ENCODE measurements at regions not wholly inside any gene's neighbourhood (a gene's known extent, or its start where the extent isn't known, plus 50 kb on each side); places are given as distances from the start of the nearest gene placed in this dataset.

DNA sequence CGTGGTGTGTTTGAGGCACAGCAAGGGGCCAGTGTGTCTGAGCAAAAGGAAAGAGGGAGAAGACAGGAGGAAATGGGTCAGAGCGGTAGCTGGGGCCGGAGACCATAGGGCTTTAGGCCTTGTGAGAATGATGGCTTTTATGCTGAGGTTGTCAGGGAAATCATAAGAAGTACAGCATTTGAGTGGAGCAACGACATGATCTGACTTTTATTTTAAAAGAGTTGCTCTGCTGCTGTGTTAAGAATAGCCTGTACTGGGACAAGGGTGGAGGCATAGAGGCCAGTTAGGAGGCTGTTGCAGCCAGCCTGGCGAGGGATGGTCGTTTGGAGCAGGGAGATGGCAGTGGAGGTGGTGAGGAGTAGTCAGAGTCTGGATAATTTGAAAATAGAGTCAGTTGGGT is 174.3 kb downstream of the SNX10 start:
- TF ChIP-seq, protein P1, sequence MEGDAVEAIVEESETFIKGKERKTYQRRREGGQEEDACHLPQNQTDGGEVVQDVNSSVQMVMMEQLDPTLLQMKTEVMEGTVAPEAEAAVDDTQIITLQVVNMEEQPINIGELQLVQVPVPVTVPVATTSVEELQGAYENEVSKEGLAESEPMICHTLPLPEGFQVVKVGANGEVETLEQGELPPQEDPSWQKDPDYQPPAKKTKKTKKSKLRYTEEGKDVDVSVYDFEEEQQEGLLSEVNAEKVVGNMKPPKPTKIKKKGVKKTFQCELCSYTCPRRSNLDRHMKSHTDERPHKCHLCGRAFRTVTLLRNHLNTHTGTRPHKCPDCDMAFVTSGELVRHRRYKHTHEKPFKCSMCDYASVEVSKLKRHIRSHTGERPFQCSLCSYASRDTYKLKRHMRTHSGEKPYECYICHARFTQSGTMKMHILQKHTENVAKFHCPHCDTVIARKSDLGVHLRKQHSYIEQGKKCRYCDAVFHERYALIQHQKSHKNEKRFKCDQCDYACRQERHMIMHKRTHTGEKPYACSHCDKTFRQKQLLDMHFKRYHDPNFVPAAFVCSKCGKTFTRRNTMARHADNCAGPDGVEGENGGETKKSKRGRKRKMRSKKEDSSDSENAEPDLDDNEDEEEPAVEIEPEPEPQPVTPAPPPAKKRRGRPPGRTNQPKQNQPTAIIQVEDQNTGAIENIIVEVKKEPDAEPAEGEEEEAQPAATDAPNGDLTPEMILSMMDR (conservative IDR thresholded peaks at IDR 0.05) = no peak
- no peak for TF ChIP-seq EZH2 (IDR thresholded peaks at IDR 0.05; ENCODE audit: low read depth)
